ENCODE measurements at regions not wholly inside any gene's neighbourhood (a gene's known extent, or its start where the extent isn't known, plus 50 kb on each side); places are given as distances from the start of the nearest gene placed in this dataset.
"Not testable (repeated sequence)": the region's sequence is repeated elsewhere in the genome, so short reads cannot be mapped to it uniquely, and the experiment has no call there.

GRCh38 chr11:115980337-115981103, 476.3 kb upstream of the CADM1 start:
- H4K20me1 ChIP-seq (ENCODE audit: control insufficient read depth, extremely low read depth, insufficient read depth, low read length): no peaks in the 10 kb centered on the region
- H3K4me1 ChIP-seq (ENCODE audit: control insufficient read depth, extremely low read depth, insufficient read depth, low read length): no peaks in the 10 kb centered on the region
- no peak overlapping the region for H3K9ac ChIP-seq (ENCODE audit: insufficient read depth, low read length)
- peak in 1 of 2 donors; percentile 10 for DNase-seq (ENCODE audit: low read depth in 2 of 2)
- no peaks in the 10 kb centered on the region for H3K27me3 ChIP-seq (ENCODE audit: control insufficient read depth, insufficient read depth, low read length)
- H3K4me2 ChIP-seq (ENCODE audit: extremely low read depth, insufficient read depth, low read length): no peak overlapping the region
- no peak overlapping the region for H3K27ac ChIP-seq (ENCODE audit: insufficient read depth, low read length)
- H3K4me3 ChIP-seq (replicated peaks in 1 of 4; ENCODE audit: control extremely low read depth in 1 of 4, insufficient read depth in 1 of 4, low read depth in 3 of 4, low read length in 4 of 4): no peak overlapping the region
- no peaks in the 10 kb centered on the region for H3K9me3 ChIP-seq (ENCODE audit: control insufficient read depth, insufficient read depth, low read depth, low read length)
- no peak overlapping the region for H2AFZ ChIP-seq (ENCODE audit: low read length)
- no peak for TF ChIP-seq EZH2 (IDR thresholded peaks at IDR 0.05; ENCODE audit: low read length, missing control alignments)
- TF ChIP-seq CTCF (conservative IDR thresholded peaks at IDR 0.05 in 1 of 2, IDR thresholded peaks at IDR 0.05 in 1 of 2; ENCODE audit: low read depth in 1 of 2, low read length in 2 of 2): no peak
- H3K79me2 ChIP-seq (ENCODE audit: control insufficient read depth, insufficient read depth, low read length): no peaks in the 10 kb centered on the region
- no peaks in the 10 kb centered on the region for H3K36me3 ChIP-seq (ENCODE audit: control insufficient read depth, insufficient read depth, low read length)

- no peaks in the 10 kb centered on the region for H3K9me3 ChIP-seq (ENCODE audit: control insufficient read depth, insufficient read depth, low read depth, low read length)
- no peak overlapping the region for H3K27ac ChIP-seq (ENCODE audit: insufficient read depth, low read length)
- no peaks in the 10 kb centered on the region for H3K36me3 ChIP-seq (ENCODE audit: control insufficient read depth, insufficient read depth, low read length)
- no peaks in the 10 kb centered on the region for H4K20me1 ChIP-seq (ENCODE audit: control insufficient read depth, extremely low read depth, insufficient read depth, low read length)
- H3K79me2 ChIP-seq (ENCODE audit: control insufficient read depth, insufficient read depth, low read length): no peaks in the 10 kb centered on the region
- H3K4me1 ChIP-seq (ENCODE audit: control insufficient read depth, extremely low read depth, insufficient read depth, low read length): no peaks in the 10 kb centered on the region
- no peak overlapping the region for H3K4me3 ChIP-seq (replicated peaks in 1 of 4; ENCODE audit: control extremely low read depth in 1 of 4, insufficient read depth in 1 of 4, low read depth in 3 of 4, low read length in 4 of 4)
- no peaks in the 10 kb centered on the region for H3K27me3 ChIP-seq (ENCODE audit: control insufficient read depth, insufficient read depth, low read length)
- H3K4me2 ChIP-seq (ENCODE audit: extremely low read depth, insufficient read depth, low read length): no peak overlapping the region
- TF ChIP-seq CTCF (conservative IDR thresholded peaks at IDR 0.05 in 1 of 2, IDR thresholded peaks at IDR 0.05 in 1 of 2; ENCODE audit: low read depth in 1 of 2, low read length in 2 of 2): no peak
- no peak for TF ChIP-seq EZH2 (IDR thresholded peaks at IDR 0.05; ENCODE audit: low read length, missing control alignments)
- H3K9ac ChIP-seq (ENCODE audit: insufficient read depth, low read length): no peak overlapping the region
- no peak overlapping the region for H2AFZ ChIP-seq (ENCODE audit: low read length)
- DNase-seq (ENCODE audit: low read depth in 2 of 2): peak in 1 of 2 donors; percentile 17
Measured at GRCh38 chr11:115974703-115975102, 470.5 kb upstream of the CADM1 start.

GRCh38 chr11:115967203-115967602, 463.0 kb upstream of the CADM1 start:
- H3K4me3 ChIP-seq (replicated peaks in 1 of 4; ENCODE audit: control extremely low read depth in 1 of 4, insufficient read depth in 1 of 4, low read depth in 3 of 4, low read length in 4 of 4); H3K27me3 ChIP-seq (ENCODE audit: control insufficient read depth, insufficient read depth, low read length); H3K27ac ChIP-seq (ENCODE audit: insufficient read depth, low read length); H2AFZ ChIP-seq (ENCODE audit: low read length); H3K4me2 ChIP-seq (ENCODE audit: extremely low read depth, insufficient read depth, low read length); H3K9me3 ChIP-seq (ENCODE audit: control insufficient read depth, insufficient read depth, low read depth, low read length); H3K79me2 ChIP-seq (ENCODE audit: control insufficient read depth, insufficient read depth, low read length); H3K36me3 ChIP-seq (ENCODE audit: control insufficient read depth, insufficient read depth, low read length); DNase-seq (ENCODE audit: low read depth in 2 of 2); H3K4me1 ChIP-seq (ENCODE audit: control insufficient read depth, extremely low read depth, insufficient read depth, low read length); H4K20me1 ChIP-seq (ENCODE audit: control insufficient read depth, extremely low read depth, insufficient read depth, low read length); H3K9ac ChIP-seq (ENCODE audit: insufficient read depth, low read length): not testable (repeated sequence)
